Ovary (tissue), 7 donors: ENCODE measurements at regions not wholly inside any gene's neighbourhood (a gene's known extent, or its start where the extent isn't known, plus 50 kb on each side); places are given as distances from the start of the nearest gene placed in this dataset.

Source experiments
- DNase-seq, 5 donors: peaks; one replicate each; pipeline ENCODE4 v3.0.0-alpha.2; 2019 to 2020
- H3K27ac ChIP-seq, 2 donors: fragments of 200-600 bp; one replicate each; pipeline versions ENCODE4 v1.5.1 to v1.8.0; 2019 to 2022
- H3K27me3 ChIP-seq: fragments of 200-600 bp; one replicate; pipeline ENCODE4 v1.8.0; 2022
- H3K36me3 ChIP-seq: fragments of 200-600 bp; sonication (generic); one replicate; pipeline ENCODE4 v1.5.1; 2019
- H3K4me1 ChIP-seq: one replicate; pipeline ENCODE4 v1.8.1; 2013; ENCODE audit warnings: mild to moderate bottlenecking, moderate library complexity; ENCODE audit not compliant: insufficient read depth
- H3K4me3 ChIP-seq: fragments of 200-600 bp; sonication (generic); one replicate; pipeline ENCODE4 v1.5.1; 2017
- H3K9me3 ChIP-seq, 2 donors: fragments of 200-600 bp in 1 of 2; sonication (generic) in 1 of 2; one replicate each; pipeline versions ENCODE4 v1.5.1 to v1.8.1; 2013 to 2019; ENCODE audit warnings: mild to moderate bottlenecking in 1 of 2, moderate library complexity in 1 of 2
- EP300 ChIP-seq: sonication (generic); formaldehyde crosslinking; IDR thresholded peaks from one replicate; pipeline ENCODE4 v1.6.1; 2017; ENCODE audit warnings: antibody characterized with exemption
- POLR2A ChIP-seq: fragments of 450-650 bp; IDR thresholded peaks from one replicate; pipeline ENCODE4 v1.6.1; 2017; ENCODE audit warnings: antibody characterized with exemption, mild to moderate bottlenecking, moderate library complexity
- WGBS, 3 donors: extraction: QIAGEN DNeasy Blood & Tissue Kit in 1 of 3; methylation state at CpG; one replicate each; pipeline versions ENCODE4 v1.1.5 to v1.1.7; 2013 to 2017; 5-methylcytosine and 5-hydroxymethylcytosine counted together
- intact Hi-C, 4 donors: fragments of 100-400 bp; cut with DNase I; formaldehyde crosslinking; loops; one replicate each; pipeline versions ENCODE4 v1.11.0 to v1.15.1; 2022 to 2023
- TF ChIP-seq, protein P1 (sequence below), 3 donors: fragments of 450-650 bp in 2 of 3; fragments of 200-600 bp in 1 of 3; IDR thresholded peaks; one replicate each; pipeline versions ENCODE4 v1.5.1 to v1.8.0; 2016 to 2022; ENCODE audit warnings: antibody characterized with exemption in 3 of 3, mild to moderate bottlenecking in 1 of 3
- donor health status: DM: no; HTN: no; CAD: no; lungs with moderate emphysema.
- donor health status: DM: no; HTN: no; CAD: no.
- donor health status: Bipolar disorder and iron deficiency.
- donor health status: DM: no; HTN: no; CAD: no.
- donor health status: DM: yes; HTN: yes; CAD: no.

DNA sequence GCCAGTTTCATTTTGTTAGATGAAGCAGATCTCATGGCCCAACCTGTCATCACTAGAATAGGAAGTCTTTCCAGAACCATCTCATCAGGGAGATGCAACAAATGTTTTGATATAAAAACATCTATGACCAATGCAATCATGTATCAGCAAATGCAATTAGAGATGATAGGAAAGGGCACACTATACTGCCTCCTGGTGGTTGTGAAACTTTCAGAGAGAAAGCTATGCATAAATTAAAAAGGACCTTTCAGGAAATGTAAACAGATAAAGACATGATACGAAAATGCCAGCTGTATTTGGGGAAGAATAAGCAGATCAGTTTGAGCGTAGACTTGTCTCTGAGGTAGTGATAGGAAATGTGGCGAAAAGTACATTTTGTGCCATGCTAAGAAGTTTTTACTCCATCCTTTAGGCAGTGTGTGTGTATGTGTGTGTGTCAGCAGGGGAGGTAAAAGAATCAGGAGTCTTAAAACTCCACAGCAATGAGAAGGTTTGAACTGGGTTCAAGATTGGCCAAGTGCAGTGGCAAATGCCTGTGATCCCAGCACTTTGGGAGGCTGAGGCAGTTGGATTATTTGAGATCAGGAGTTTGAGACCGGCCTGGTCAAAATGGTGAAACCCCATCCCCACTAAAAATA is 479.3 kb downstream of the CPS1 start:
- 65 to 73% (median 66%) methylated on average over 4 of the region's 4 CpGs for WGBS, 3 donors
- TF ChIP-seq EP300 (no peak), POLR2A (no peak)
- TF ChIP-seq, protein P1, sequence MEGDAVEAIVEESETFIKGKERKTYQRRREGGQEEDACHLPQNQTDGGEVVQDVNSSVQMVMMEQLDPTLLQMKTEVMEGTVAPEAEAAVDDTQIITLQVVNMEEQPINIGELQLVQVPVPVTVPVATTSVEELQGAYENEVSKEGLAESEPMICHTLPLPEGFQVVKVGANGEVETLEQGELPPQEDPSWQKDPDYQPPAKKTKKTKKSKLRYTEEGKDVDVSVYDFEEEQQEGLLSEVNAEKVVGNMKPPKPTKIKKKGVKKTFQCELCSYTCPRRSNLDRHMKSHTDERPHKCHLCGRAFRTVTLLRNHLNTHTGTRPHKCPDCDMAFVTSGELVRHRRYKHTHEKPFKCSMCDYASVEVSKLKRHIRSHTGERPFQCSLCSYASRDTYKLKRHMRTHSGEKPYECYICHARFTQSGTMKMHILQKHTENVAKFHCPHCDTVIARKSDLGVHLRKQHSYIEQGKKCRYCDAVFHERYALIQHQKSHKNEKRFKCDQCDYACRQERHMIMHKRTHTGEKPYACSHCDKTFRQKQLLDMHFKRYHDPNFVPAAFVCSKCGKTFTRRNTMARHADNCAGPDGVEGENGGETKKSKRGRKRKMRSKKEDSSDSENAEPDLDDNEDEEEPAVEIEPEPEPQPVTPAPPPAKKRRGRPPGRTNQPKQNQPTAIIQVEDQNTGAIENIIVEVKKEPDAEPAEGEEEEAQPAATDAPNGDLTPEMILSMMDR (IDR thresholded peaks at IDR 0.05): no peak
- Histone ChIP-seq H3K4me3 (no peak overlapping the region), H3K27ac (no peak overlapping the region), H3K4me1 (no peaks in the 10 kb centered on the region), H3K36me3 (no peaks in the 10 kb centered on the region), H3K9me3 (no peaks in the 10 kb centered on the region), H3K27me3 (no peaks in the 10 kb centered on the region)
- intact Hi-C loops: no loop called here
- DNase-seq: no peak

DNA sequence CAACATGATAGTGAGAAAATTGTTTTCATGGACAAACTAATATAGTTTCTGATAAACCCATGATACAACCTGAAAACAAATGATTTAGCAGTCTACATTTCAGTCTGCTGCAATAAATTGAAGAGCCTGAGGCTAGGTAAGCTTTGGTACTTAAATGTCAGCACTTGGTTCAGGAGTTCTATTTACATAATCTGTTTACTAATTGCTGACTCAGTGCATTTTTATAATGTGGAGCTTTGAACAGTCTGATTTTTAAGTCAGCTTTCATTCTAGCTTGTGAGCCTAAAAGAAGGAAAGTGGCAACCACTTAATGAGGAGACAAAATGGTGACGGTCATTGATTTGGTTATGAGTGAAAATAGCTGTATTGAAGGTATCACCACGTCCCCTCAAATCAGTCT is 488.6 kb downstream of the CPS1 start:
- Histone ChIP-seq H3K9me3 (no peaks in the 10 kb centered on the region), H3K27ac (no peak overlapping the region), H3K27me3 (no peaks in the 10 kb centered on the region), H3K4me3 (no peak overlapping the region), H3K4me1 (no peaks in the 10 kb centered on the region), H3K36me3 (no peaks in the 10 kb centered on the region)
- intact Hi-C loops: no loop called here
- TF ChIP-seq, protein P1 (IDR thresholded peaks at IDR 0.05): no peak
- TF ChIP-seq EP300: no peak
- no peak for TF ChIP-seq POLR2A
- no peak for DNase-seq
- WGBS, 3 donors: 80 to 92% (median 89%) methylated on average over 2 of the region's 2 CpGs

DNA sequence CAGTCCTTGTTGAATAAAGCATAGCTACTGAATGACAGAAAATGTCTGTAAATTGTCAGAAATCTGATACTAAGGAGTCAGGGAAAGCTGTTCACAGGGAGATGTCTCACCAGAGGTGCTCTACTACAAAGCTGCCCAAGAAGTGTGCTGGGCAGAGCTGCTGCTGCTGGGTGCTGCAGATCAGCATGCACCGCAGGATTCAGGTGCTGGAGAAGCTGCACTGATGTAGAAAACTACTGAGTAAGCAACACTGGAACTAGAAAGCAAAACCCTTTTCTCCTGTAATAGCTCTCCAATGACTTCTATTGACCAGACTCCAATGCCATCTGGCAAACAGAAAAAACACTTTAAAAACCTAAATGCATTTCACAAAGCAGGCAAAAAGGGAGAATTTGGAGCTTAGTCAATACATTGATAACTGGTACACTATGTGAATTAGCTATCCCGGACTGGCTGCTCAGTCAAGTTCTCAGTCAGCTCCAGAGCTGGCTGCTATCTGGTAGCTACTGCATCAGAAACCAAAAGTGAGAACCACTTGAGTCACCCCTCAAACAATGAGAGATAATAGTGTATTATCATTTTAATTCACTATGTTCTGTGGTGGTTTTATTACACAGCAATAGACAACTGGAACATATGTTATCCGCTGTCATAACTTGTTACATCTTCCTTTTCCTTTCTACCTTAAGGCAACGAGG is 493.1 kb downstream of the CPS1 start:
- 87 to 90% (median 90%) methylated on average over 4 of the region's 4 CpGs for WGBS, 3 donors
- TF ChIP-seq, protein P1 (IDR thresholded peaks at IDR 0.05): no peak
- TF ChIP-seq POLR2A (no peak), EP300 (no peak)
- Histone ChIP-seq H3K27ac (no peak overlapping the region), H3K4me3 (no peak overlapping the region), H3K9me3 (no peaks in the 10 kb centered on the region), H3K27me3 (no peaks in the 10 kb centered on the region), H3K36me3 (no peaks in the 10 kb centered on the region), H3K4me1 (no peaks in the 10 kb centered on the region)
- no peak for DNase-seq
- intact Hi-C loops: no loop called here

DNA sequence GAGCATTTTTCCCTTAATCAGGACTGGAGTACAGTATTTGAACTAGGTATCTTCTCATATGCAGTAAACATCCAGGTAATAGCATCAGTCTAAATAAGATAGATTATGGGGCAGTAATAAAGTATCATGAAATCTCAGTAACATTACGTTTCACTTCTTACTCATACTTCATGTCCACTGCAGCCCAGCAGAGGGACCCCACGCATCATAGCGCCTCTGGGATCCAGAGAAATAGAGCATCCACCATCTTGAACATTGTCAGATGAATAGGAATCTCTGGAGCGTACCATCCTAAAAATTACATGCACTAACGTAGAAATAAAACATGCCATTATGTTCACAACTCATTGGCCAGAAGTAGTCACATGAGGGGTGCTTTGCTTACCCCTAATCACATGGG is 499.0 kb downstream of the CPS1 start:
- Histone ChIP-seq H3K36me3 (no peaks in the 10 kb centered on the region), H3K9me3 (no peaks in the 10 kb centered on the region), H3K4me3 (no peak overlapping the region), H3K4me1 (no peaks in the 10 kb centered on the region), H3K27ac (no peak overlapping the region), H3K27me3 (no peaks in the 10 kb centered on the region)
- TF ChIP-seq, protein P1 (IDR thresholded peaks at IDR 0.05): no peak
- TF ChIP-seq POLR2A: no peak
- TF ChIP-seq EP300: no peak
- DNase-seq: no peak
- intact Hi-C loops: no loop called here
- 77 to 84% (median 79%) methylated on average over 5 of the region's 5 CpGs for WGBS, 3 donors
